T-helper 1 cell (primary cell): ENCODE measurements at regions not wholly inside any gene's neighbourhood (a gene's known extent, or its start where the extent isn't known, plus 50 kb on each side); places are given as distances from the start of the nearest gene placed in this dataset.
"Not testable (repeated sequence)": the region's sequence is repeated elsewhere in the genome, so short reads cannot be mapped to it uniquely, and the experiment has no call there.

ENCODE experiments used
- DNase-seq, 5 donors: peaks; one replicate each; pipeline ENCODE4 v3.0.0-alpha.2; 2012 to 2020

DNA sequence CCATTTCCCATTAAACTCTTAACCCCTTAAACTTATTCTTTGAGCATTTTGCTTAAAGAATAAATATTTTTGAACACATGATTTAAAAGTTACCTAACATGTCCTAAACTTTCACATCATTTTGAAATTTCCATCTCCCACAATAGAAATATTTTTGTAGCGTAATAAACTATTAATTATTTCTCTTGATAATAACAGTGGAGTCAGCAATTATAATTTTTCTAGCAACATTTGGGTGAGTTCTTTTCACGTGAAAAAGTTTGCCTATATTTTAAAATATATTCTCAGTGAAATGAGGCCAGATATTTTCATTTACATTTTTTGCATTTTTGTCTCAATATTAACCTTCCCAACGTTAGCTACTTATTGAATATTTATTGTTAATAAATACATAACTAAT is 320.4 kb upstream of the CRIM1 start:
- no peak for DNase-seq

DNA sequence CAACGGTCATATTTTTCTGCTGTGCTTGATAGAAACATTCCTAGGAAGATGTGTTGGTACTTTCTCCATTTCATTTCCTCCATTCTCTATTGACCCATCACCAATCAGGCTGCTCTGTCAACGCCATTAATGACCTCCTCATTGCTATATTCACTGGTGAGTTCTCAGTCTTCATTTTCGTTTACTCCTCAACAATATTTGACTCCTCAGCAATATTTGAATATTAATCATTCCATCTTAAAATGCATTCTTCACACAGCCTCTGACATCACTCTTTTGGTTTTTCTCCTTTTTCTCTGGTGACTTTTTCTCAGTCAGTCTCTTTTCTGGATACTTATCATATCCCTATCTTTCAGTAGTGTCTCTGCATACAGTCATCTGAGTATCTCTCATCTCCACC is 323.5 kb upstream of the CRIM1 start:
- no peak for DNase-seq

DNA sequence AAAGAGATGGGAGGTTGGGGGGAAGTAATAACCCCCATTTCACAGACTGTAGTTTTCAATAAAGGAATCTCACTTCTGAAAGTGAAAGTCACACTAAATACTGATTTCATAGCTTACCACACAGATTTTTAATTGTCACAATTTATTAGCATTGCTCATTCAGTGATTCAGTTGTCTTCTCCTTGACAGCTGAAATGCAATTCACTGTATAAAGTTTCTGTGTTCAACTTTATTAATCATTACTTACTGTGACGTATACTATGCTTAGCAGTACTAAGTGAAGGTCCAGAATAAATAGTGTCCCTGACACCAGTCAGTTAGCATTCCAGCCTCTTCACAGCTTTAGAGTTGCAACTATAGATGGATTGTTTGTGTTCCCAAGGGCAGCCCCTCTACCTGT is 324.1 kb upstream of the CRIM1 start:
- DNase-seq, result no peak

DNA sequence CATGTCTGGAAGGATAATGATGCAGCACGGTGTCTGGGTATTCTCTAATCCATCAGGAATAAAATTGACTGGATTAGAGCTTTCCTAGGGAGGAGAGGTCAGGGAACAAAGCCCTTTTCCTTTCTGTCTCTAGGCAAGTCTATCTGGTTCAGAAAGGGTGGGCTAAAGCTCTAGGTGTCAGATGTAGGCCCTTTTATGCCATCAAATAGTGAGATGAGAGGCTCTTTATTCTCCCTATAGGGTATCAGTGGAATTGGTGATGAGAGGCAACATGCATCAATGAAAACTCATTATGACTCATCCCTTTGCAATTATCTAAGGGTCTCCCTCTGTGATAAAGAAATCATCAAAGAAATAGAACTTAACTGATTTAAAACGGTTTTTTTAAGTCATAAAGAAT is 328.0 kb upstream of the CRIM1 start:
- DNase-seq, result no peak

DNA sequence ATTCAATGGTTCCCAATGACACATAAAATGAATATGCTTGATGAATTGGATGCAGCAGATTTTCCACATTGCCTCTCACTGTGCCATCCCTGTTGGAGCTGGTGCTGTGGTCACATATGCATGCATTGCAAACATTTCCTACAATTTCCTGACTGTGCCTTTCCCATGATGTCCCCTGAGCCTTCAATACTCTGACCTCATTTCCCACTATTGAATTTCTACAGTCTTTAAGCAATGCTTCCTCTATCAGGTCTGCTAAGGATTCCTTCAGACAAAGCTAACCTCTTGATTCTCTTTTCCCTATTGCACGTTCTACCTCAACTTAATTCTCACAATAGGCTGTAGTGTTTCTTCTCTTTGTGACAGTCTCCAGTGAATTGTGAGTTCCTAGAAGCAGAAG is 342.5 kb upstream of the CRIM1 start:
- DNase-seq, result no peak

DNA sequence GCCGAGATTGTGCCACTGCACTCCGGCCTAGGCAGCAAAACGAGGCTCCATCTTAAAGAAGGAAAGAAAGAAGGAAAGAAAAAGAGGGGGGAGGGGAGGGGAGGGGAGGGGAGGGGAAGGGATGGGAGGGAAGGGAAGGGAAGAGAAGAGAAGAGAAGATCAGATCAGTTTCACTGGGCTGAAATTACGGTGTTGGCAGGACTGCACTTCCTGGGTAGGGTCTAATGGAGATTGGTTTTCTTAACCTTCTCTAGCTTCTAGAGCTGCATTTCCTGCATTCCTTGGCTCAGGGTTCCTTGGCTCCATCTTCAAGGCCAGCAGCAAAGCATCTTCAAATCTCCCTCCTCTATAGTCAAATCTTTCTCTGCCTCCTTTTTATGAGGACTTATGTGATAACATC is 349.1 kb upstream of the CRIM1 start:
- no peak for DNase-seq

DNA sequence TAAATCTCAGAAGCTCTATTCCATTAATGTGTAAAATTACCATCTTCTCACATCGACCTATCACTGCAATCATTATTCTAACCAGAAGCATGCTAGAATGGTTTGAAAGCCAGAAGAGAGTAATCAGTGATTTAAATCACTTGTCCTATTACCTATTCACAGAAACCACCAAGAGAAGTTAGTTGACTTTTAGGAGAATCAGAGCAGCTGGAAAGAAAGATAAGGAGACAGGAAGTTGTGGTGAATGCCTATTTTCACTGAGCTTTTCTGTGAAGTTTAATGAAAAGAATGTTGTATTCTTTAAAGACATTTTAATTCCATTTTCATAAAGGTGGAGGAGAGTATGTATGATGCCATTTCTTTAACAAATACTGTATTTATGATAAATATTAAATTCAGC is 352.6 kb upstream of the CRIM1 start:
- DNase-seq, result no peak

DNA sequence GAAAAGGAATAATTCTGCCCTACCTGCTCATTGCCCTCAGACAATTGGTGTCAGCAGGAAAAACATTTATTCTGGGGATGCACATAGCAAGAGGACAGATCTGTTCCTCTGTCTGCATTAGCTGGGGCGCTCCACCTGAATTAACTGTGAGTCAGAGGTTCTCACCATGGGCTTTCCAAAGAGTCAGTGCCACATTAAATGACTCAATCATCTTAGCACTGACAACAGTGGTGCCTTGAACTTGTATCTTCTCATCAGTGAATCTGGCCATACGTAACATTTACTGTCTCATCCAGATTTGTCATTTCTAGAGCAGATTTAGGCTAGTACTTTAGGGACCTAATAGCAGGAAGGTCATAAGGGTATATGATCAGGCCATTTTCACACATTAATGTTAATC is 358.1 kb upstream of the CRIM1 start:
- DNase-seq, result no peak

DNA sequence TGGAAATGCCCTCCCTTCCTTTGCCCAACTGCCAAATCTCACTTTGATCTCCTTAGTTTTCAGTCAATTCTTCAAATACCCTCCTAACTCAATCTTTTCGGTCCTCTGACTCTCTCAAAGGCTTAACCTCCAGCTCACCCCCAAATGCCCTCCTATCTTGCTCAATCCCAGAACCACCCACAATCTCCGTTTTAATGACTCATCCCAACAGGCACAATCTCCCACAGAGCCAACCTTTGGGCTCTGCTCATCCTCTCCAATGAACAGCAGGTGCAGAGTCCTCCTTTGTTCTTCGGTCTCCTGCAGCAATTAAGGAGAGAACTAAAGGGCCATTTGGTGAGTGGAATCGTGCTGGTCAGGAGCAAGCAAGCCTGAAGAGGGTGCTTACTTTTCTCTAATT is 366.1 kb upstream of the CRIM1 start:
- DNase-seq, result no peak

DNA sequence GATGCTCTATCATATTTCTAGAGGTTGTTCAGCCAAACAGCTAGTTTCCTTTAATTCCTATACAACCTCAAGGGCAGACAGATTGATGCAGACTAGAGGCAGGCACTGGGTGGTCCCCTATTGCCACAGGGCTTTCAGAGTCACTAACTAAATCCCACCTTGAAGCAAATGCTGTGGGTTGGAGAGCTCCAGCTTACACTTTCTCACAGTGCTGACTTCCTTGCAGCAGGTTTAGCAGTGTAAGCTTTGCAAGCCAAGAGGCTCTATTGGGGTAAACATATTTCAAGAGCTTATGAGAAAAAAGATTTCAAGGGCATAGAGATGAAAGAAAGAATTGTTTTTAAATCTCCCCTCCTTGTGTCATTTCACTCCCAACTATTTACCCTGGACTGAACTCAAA is 366.5 kb upstream of the CRIM1 start:
- no peak for DNase-seq

DNA sequence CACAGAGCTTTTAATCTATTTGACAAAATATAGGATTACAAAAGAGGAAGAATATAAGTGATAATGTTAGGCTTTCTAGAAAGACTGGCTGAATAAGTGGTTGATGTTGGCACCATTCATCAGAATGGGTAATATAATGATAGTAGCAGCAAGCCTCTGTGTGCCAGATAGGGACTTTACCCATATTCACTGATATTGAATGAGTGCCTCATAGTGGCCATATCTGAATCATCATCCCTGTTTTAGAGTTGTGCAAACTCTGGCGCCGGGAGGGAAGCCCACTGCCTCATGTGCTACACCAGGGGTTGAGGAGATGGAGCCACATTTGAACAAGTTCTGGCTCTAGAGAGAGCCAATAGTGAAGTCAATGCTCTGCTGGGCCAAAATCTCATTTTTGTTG is 368.7 kb upstream of the CRIM1 start:
- DNase-seq, result no peak

DNA sequence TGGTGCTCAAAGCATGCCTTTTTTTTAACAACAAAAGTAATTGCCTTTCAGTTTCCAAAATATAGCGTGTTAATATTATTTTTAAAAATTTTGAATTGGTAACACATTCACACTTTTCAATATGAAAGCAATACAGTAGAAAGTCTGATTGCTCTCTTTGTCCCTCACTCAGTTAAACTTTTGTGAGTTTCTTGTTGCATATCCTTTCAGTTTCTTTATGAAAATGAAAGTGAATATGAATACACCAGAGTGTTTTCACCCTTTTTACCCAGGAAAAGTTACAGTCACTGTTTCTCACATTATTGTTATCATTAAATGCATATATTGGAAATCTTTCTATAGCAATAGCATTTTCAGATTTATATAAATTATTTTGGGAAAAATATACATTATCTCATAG is 377.4 kb upstream of the CRIM1 start:
- peak in 1 of 5 donors; percentile 8 for DNase-seq

DNA sequence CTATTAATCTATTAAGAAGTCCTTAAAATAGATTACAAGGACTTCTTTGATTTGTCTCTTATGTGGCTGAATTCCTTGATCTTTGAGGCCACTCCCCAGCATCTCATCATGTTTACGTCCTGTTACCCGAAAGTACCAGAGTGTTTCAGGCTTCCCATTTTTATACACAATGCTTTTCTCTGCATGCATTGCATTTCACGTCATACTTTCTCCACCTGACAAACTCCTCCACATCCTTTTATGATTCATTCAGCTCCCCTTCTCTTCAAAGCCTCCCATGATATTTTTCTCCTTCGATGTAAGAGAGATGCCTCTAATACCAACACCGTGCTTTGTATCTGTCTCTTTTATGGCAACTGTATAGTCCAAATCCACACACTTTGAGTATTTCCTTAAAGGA is 379.0 kb upstream of the CRIM1 start:
- DNase-seq, result no peak

DNA sequence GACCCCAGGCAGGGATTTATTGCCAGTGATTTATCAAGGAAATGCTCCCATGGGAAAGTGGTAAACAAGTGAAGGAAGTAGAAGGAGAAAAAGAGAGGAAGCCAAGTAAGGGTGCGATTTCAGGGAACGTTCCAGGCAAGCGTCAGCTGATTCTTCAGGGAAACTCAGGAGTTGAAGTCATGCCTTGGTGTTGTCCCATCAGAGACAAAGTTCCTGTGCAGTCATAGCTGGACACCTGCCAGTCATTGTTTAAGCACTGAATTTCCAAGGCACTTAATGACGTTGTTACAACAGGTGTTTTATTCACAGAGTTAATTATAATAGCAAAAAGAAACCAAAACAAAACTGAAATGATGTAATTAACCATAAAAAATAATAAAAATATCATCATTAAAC is 381.8 kb upstream of the CRIM1 start:
- no peak for DNase-seq

DNA sequence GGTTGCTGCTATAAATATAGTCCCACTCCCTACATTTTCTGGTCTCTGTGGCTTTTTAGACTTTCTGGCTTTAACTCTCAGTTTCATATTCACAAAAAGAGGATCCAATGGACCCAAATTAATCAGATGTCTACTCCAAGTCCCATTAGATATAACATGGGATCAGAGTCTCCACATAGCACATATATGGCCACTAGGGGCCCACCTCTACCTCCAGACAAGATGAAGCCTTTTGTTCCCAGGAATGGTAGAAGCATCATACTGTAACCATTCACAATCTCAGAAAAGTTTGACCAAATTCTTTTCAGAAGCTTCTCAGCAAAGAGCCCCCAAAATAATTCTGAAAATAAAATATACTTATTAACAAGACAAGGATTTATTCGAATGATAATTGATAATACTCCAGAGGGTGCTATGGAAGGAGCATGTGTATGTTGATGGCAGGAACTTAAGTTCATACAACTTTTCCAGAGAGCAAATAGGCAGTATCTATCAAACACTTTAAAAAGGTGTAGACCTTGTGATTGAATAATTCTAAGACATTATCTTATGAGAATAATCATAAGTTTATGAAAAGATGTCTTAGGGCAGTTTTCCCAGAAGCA is 382.3 kb upstream of the CRIM1 start:
- DNase-seq, result peak in 1 of 5 donors; percentile 3

DNA sequence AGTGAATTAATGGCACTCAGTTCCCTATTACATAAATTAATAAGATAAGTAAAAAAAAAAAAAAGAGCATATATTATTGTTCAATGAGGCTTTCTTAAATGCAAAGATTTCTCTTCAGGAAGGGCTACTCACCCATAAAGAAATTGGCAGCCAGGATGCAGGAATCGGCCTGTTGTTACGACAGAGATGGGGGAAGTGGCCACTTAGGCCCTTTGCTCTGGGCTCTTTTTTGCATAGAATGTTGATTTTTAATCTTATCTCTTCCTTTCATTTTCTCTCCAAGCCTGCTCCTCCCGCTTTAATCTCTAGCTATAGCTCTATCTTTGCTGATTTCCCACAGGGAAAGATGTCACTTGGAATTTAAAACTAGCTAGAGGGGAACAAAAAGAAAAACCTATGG is 391.8 kb upstream of the CRIM1 start:
- no peak for DNase-seq

DNA sequence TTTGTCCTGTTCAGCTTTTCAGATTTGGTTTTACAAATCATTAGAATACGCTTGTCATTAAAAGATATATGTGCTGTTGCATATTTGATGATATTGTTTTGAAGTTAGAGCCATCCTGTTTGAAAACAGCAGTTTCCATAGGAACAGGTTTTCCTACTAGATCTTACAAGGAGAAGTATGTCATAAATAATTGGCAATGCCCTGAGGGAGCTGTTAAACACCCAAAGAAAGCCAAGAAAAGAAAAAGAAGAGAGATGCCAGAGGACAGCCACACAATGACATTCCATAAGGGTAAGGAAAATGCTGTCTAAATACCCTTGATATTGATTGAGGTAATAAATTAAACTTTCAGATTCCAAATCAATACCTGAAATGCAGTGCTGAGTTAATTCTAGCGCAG is 392.2 kb upstream of the CRIM1 start:
- DNase-seq, result no peak

DNA sequence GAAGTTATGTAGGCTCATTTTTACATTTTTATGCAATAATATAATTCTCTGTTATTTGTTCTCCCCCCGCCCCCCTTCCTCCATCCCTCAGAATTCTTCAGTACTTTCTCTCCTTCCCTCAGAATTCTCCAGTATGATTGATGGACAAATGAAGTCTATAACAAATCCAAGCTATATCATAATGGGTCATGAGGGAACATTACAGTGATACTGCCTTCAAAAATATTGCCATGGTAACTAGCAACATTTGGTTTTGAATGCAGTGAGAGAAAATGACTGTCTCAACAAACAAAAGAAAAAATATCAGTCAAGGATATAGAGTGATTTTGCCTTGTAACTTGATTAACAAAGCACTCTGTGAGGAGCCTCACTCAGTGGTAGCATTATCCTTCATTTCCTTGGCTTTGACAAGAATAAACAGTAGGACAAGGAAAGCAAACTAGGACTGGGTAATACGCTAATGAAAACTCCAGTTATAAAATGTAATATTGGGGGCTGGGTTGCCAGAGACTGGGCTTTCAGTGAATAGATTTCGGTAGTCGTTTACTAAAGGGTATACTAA is 392.9 kb upstream of the CRIM1 start:
- no peak for DNase-seq

DNA sequence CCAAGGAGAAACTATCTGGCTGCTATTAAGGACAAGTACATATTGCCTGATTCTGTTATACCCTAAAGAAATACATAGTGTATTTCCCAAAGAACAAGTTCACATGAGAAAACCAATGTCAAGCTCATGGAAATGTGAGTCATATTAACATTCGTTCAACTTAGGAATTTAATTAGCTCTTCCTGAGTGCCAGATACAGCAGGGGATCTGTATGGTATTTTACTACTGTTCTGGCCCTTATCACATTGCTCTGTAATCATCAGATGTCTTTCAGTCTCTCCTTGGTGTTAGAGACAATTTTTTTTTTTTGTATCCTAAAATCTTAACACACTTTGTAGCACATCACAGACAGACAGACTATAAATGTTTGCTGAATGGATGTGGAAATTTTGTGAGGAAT is 395.0 kb upstream of the CRIM1 start:
- DNase-seq, result no peak

DNA sequence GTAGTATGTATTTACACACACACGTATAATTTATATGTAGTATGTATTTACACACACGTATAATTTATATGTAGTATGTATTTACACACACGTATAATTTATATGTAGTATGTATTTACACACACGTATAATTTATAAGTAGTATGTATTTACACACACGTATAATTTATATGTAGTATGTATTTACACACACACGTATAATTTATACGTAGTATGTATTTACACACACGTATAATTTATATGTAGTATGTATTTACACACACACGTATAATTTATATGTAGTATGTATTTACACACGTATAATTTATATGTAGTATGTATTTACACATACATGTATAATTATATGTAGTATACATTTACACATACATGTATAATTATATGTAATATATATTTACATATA is 398.5 kb upstream of the CRIM1 start:
- DNase-seq, result not testable (repeated sequence)

DNA sequence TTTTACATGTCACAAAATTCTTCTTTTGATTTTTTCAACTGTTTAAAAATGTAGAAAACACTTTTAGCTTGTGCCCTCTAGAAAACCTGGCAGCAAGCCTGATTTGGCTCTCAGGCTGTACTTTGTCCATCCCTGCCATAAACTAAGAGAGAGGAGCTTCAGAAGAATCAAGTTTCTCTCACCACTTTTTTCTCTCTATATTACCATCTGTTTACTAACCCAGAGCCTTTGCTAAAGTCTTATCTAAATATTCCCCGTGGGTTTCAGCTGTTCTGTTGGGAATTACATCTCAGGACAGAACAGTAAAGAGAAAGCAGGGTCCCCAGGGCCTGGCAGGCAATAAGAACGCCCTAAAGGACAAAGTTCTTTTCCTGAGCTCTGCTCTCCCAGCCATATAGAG is 409.1 kb upstream of the CRIM1 start:
- DNase-seq, result no peak

DNA sequence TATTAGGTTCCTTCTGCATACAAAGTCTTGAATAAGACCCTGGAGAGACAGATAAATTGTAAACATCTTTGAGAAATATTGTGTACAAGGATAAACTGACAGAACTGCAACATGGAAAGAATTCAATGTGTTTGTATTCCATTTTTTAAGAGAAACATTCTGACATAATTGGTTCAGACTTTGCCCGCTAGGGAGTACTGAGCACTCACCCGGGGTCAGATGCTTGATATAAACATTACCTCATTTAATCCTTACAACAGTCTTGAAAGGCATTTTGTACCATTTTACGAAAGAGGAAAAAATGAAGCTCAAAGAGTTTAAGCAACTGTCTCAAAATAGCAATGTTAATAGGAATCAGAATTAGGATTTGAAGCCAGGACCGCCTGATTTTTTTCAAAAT is 416.7 kb upstream of the CRIM1 start:
- DNase-seq, result no peak

DNA sequence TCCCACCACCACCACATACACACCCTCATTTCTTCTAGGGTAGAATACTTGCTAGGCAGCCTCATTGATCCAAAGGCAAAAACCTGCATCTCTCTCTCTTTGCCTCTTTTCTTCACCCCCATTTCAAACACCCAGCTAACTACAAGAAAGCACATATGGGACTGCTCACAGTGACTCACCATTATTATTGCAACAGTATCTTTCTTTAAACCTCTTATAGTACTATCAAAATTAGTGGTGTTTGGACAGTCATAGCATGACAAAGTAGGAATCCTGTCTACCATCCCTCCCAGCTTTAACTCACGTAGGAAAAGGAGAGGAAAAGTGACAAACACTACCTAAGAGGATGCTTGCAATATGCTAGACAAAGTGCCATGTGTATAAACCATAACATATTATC is 422.5 kb upstream of the CRIM1 start:
- no peak for DNase-seq

DNA sequence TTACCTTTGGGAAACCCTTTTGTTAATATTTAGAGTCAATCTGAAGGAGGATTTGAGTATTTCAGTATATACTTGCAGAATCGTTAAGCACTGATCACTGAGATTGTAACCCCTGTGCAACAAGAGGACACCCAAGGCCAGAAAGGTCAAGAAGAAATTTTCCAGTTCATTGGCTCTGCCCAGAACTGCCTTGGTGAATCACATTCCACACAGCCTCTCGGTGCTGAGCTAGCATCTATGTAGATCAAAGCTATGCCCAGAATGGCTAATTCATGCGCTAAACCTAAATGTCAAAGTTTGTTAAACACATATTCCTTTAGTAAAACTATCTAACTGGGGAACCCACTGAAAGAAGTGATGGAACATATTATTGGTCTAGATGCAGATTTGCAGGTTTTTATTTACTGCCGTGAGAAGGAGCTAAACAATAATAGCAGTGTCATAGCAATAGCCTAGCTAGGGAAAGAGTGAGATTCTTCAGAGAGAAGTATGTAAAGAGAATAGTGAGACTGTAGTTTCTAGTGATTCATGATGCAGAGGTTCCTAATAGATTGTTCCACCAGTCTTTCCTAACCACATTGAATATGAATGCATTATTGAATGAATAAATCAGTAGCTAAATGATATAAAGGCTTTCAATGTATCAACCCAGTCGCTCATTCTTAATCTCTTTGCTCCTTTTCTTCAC is 423.2 kb upstream of the CRIM1 start:
- no peak for DNase-seq

DNA sequence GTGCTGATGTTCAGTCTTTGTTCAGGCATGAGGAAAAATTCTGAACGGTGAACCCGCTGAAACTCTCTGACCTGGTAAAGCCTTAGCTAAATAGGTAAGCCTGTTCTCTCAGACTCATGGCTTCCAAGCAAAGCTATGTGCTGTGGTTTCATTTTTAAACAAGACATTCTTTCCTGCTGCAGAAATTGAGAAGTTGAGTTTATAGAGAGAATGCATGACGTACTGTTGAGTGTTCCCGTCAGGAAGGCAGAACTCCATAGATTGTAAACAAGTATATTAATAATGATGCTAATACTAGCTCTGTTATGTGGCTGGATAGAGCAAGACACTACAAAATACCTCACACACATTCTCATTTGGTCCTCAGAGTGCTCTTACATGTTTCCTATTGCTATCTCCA is 424.0 kb upstream of the CRIM1 start:
- no peak for DNase-seq
